GM12874 (cell line): ENCODE measurements at regions not wholly inside any gene's neighbourhood (a gene's known extent, or its start where the extent isn't known, plus 50 kb on each side); places are given as distances from the start of the nearest gene placed in this dataset.

ENCODE experiments used
- TF ChIP-seq, protein P1 (sequence below): IDR thresholded peaks from 2 replicates; pipeline ENCODE4 v1.5.1; 2011; ENCODE audit warnings: low read depth, mild to moderate bottlenecking, control low read depth, low read length, moderate library complexity; ENCODE audit not compliant: insufficient read depth

DNA sequence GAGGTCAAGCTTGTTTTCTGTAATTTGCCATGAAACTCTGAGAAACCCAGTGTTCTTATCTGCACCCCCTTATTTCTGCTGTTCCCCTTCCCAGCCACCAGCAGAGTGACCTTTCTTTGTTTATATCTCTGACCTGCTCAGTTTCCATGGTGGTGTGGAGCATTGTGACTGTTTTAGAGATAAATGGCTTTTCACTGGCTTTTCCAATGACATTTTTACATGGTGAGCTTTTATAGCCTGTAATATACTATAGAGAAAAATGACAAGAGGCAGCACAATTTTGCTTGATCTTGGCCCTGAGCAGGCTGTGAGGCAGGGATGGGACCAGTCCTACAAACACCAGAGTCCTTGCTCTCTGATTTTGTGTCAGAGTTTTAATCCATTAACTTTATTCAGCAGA is 233.9 kb downstream of the FAT3 start:
- TF ChIP-seq, protein P1, sequence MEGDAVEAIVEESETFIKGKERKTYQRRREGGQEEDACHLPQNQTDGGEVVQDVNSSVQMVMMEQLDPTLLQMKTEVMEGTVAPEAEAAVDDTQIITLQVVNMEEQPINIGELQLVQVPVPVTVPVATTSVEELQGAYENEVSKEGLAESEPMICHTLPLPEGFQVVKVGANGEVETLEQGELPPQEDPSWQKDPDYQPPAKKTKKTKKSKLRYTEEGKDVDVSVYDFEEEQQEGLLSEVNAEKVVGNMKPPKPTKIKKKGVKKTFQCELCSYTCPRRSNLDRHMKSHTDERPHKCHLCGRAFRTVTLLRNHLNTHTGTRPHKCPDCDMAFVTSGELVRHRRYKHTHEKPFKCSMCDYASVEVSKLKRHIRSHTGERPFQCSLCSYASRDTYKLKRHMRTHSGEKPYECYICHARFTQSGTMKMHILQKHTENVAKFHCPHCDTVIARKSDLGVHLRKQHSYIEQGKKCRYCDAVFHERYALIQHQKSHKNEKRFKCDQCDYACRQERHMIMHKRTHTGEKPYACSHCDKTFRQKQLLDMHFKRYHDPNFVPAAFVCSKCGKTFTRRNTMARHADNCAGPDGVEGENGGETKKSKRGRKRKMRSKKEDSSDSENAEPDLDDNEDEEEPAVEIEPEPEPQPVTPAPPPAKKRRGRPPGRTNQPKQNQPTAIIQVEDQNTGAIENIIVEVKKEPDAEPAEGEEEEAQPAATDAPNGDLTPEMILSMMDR, result no peak

DNA sequence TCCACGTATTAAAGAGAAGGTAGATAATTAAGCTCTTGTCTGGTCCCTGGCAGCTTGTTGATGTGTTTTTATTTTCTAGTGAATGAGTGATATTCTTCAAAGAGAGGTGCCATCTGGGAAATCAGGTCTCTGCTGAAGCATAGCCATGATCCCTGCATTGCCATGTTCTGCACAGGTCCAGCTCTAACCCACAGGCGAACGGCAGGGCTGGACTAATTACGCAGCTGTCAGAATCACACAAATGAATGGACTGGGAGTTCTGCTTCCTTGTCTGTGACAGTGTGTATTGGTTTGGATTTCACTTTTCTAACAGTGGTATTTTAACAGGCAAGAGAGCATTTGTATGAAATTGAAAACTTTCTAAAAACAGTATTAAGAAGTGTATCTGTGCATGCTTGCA is 235.6 kb downstream of the FAT3 start:
- TF ChIP-seq, protein P1, result no peak

- TF ChIP-seq, protein P1, result no peak
Measured at GRCh38 chr11:92461447-92461846, 236.8 kb downstream of the FAT3 start.

DNA sequence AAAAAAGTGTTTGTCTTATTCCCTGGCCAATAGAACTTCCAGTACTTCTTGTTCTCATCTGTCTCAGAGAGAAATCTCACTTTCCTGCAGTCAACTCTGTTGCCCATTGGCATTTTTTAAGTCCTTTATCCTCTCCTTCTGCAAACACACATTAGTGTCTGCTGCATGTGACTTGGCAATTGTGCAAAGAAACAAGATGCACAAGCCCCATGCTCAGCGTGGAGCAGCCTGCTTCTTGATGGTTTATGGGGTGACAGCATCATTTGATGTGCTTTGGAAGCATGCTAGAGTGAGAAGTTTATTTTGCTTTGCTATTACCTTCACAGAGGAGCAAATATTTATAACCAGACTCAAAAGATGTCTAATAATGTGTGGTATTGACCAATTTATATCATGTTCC is 238.2 kb downstream of the FAT3 start:
- TF ChIP-seq, protein P1, result no peak

DNA sequence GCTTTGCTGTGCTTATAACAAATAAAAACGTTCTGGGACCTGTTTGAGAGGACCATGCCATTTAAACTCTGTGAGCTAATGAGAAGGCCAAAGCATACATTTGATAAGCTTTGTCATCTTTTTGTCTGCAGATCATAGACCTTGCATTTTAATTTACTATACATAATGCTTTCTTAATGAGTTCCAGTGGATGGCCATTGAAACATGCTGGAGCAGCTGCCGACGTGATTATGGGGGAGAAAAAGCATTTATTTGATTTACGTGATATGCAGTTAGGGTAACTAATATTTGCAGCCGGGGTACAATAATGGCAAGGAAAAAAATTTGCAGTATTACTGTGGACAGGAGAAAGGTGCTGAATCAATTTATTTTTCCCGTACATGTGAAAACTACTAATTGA is 240.2 kb downstream of the FAT3 start:
- TF ChIP-seq, protein P1, result no peak

DNA sequence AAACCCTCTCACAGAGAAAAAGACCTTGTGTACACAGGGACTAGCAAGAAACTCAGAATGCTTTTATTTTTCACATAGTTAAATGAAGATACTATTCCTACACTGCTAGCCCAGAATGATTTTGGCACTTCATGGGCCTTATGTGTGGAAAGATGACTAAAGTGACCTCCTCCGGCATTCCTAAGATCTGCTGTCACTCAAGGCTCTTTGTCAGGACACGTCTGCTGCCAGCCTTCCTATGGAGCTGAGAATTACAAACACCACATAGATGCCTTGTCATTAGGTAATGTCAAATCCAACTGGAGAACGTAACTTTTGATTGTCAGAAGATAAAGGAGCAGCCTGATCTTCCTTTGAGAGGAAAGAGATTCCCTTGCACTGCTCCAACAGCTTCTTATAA is 249.1 kb downstream of the FAT3 start:
- TF ChIP-seq, protein P1, result no peak

- TF ChIP-seq, protein P1, result no peak
Measured at GRCh38 chr11:92475316-92475715, 250.7 kb downstream of the FAT3 start.

GRCh38 chr11:92475819-92476218 is 251.2 kb downstream of the FAT3 start:
- TF ChIP-seq, protein P1, result no peak
